ENCODE measurements at regions not wholly inside any gene's neighbourhood (a gene's known extent, or its start where the extent isn't known, plus 50 kb on each side); places are given as distances from the start of the nearest gene placed in this dataset.

- Histone ChIP-seq H3K27me3 (ENCODE audit: control insufficient read depth in 1 of 2, insufficient read depth in 2 of 2, low read length in 2 of 2) (no peaks in the 10 kb centered on the region), H3K9ac (ENCODE audit: insufficient read depth, low read depth, low read length) (no peak overlapping the region), H4K20me1 (ENCODE audit: insufficient read depth, low read length) (no peaks in the 10 kb centered on the region), H3K9me3 (ENCODE audit: low read length) (no peaks in the 10 kb centered on the region), H2AFZ (ENCODE audit: low read length) (no peak overlapping the region), H3K36me3 (replicated peaks in 1 of 2; ENCODE audit: control insufficient read depth in 1 of 2, insufficient read depth in 2 of 2, low read length in 2 of 2) (no peaks in the 10 kb centered on the region), H3K4me2 (ENCODE audit: low read depth, low read length) (no peak overlapping the region), H3K79me2 (ENCODE audit: insufficient read depth, low read length) (no peaks in the 10 kb centered on the region), H3K4me1 (ENCODE audit: insufficient read depth, low read length) (no peaks in the 10 kb centered on the region), H3K27ac (ENCODE audit: extremely low read length, insufficient read depth, low read length) (no peak overlapping the region), H3K4me3 (replicated peaks in 1 of 3; ENCODE audit: insufficient read depth in 1 of 3, low read depth in 2 of 3, low read length in 3 of 3) (no peak overlapping the region)
- CTCF ChIA-PET (ENCODE audit: low intra/inter-chr PET ratio, low total read pairs), result no interaction called here
- DNase-seq (ENCODE audit: low spot score) (no peak), ATAC-seq (no peak), FAIRE-seq (no peak)
- intact Hi-C loops (cut with micrococcal nuclease; ENCODE audit: unreplicated experiment) (no loop called here), in situ Hi-C loops (cut with HindIII; ENCODE audit: extremely low pct_ligation_motif_present, low pct_unique_long_range_greater_than_20kb) (no loop called here)
- WGBS (ENCODE audit: low lambda C conversion rate), result 53% methylated on average over 1 of the region's 1 CpG
- BruUV-seq (replicated peaks), result no TSS peak
- POLR2A ChIA-PET, result no interaction called here
- no peak for TF ChIP-seq REL (CRISPR knock-in tag; conservative IDR thresholded peaks at IDR 0.05)
- TF ChIP-seq ZNF841 (CRISPR knock-in tag; IDR thresholded peaks at IDR 0.05; ENCODE audit: borderline replicate concordance), result no peak
- TF ChIP-seq, protein P1, sequence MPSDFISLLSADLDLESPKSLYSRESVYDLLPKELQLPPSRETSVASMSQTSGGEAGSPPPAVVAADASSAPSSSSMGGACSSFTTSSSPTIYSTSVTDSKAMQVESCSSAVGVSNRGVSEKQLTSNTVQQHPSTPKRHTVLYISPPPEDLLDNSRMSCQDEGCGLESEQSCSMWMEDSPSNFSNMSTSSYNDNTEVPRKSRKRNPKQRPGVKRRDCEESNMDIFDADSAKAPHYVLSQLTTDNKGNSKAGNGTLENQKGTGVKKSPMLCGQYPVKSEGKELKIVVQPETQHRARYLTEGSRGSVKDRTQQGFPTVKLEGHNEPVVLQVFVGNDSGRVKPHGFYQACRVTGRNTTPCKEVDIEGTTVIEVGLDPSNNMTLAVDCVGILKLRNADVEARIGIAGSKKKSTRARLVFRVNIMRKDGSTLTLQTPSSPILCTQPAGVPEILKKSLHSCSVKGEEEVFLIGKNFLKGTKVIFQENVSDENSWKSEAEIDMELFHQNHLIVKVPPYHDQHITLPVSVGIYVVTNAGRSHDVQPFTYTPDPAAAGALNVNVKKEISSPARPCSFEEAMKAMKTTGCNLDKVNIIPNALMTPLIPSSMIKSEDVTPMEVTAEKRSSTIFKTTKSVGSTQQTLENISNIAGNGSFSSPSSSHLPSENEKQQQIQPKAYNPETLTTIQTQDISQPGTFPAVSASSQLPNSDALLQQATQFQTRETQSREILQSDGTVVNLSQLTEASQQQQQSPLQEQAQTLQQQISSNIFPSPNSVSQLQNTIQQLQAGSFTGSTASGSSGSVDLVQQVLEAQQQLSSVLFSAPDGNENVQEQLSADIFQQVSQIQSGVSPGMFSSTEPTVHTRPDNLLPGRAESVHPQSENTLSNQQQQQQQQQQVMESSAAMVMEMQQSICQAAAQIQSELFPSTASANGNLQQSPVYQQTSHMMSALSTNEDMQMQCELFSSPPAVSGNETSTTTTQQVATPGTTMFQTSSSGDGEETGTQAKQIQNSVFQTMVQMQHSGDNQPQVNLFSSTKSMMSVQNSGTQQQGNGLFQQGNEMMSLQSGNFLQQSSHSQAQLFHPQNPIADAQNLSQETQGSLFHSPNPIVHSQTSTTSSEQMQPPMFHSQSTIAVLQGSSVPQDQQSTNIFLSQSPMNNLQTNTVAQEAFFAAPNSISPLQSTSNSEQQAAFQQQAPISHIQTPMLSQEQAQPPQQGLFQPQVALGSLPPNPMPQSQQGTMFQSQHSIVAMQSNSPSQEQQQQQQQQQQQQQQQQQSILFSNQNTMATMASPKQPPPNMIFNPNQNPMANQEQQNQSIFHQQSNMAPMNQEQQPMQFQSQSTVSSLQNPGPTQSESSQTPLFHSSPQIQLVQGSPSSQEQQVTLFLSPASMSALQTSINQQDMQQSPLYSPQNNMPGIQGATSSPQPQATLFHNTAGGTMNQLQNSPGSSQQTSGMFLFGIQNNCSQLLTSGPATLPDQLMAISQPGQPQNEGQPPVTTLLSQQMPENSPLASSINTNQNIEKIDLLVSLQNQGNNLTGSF (CRISPR knock-in tag; IDR thresholded peaks at IDR 0.05), result no peak
- TF ChIP-seq ZIK1 (CRISPR knock-in tag; IDR thresholded peaks at IDR 0.05; ENCODE audit: borderline replicate concordance, low read depth), result no peak
- TF ChIP-seq POLR2G (IDR thresholded peaks at IDR 0.05; ENCODE audit: low read depth, low read length), result no peak
- no peak for TF ChIP-seq ZNF142 (CRISPR knock-in tag; IDR thresholded peaks at IDR 0.05)
- no peak for TF ChIP-seq RELA (CRISPR knock-in tag; IDR thresholded peaks at IDR 0.05)
- no peak for TF ChIP-seq ZSCAN25 (CRISPR knock-in tag; IDR thresholded peaks at IDR 0.05)
- TF ChIP-seq GABPB1 (CRISPR knock-in tag; IDR thresholded peaks at IDR 0.05), result no peak
- TF ChIP-seq, protein P2, sequence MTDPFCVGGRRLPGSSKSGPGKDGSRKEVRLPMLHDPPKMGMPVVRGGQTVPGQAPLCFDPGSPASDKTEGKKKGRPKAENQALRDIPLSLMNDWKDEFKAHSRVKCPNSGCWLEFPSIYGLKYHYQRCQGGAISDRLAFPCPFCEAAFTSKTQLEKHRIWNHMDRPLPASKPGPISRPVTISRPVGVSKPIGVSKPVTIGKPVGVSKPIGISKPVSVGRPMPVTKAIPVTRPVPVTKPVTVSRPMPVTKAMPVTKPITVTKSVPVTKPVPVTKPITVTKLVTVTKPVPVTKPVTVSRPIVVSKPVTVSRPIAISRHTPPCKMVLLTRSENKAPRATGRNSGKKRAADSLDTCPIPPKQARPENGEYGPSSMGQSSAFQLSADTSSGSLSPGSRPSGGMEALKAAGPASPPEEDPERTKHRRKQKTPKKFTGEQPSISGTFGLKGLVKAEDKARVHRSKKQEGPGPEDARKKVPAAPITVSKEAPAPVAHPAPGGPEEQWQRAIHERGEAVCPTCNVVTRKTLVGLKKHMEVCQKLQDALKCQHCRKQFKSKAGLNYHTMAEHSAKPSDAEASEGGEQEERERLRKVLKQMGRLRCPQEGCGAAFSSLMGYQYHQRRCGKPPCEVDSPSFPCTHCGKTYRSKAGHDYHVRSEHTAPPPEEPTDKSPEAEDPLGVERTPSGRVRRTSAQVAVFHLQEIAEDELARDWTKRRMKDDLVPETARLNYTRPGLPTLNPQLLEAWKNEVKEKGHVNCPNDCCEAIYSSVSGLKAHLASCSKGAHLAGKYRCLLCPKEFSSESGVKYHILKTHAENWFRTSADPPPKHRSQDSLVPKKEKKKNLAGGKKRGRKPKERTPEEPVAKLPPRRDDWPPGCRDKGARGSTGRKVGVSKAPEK (CRISPR knock-in tag; IDR thresholded peaks at IDR 0.05; ENCODE audit: borderline replicate concordance), result no peak
These were observed 656.0 kb downstream of the TDRD15 start for GRCh38 chr2:21779786-21780185.

Measured in HepG2 (cell line).